ENCODE measurements at regions not wholly inside any gene's neighbourhood (a gene's known extent, or its start where the extent isn't known, plus 50 kb on each side); places are given as distances from the start of the nearest gene placed in this dataset.

- dilution Hi-C loops (cut with MboI; ENCODE audit: extremely low pct_ligation_motif_present, low sequenced_read_pairs): no loop called here
- Histone ChIP-seq H3K27ac (ENCODE audit: control insufficient read depth, insufficient read depth, low read length) (no peak overlapping the region), H3K9me3 (ENCODE audit: control insufficient read depth, low read depth, low read length) (no peaks in the 10 kb centered on the region), H3K27me3 (ENCODE audit: control insufficient read depth, extremely low read depth, insufficient read depth, low read length) (no peaks in the 10 kb centered on the region), H3K4me2 (ENCODE audit: control insufficient read depth, extremely low read depth, insufficient read depth, low read depth, low read length) (no peak overlapping the region), H2AFZ (ENCODE audit: control insufficient read depth, low read length) (no peak overlapping the region), H3K79me2 (ENCODE audit: control insufficient read depth, insufficient read depth, low read length) (no peaks in the 10 kb centered on the region), H3K9ac (ENCODE audit: control insufficient read depth, extremely low read depth, insufficient read depth, low read length) (no peak overlapping the region), H3K36me3 (ENCODE audit: control insufficient read depth in 2 of 2, extremely low read depth in 1 of 2, insufficient read depth in 2 of 2, low read length in 2 of 2) (no peaks in the 10 kb centered on the region), H3K4me3 (ENCODE audit: control insufficient read depth in 2 of 3, extremely low read depth in 1 of 3, insufficient read depth in 2 of 3, low read depth in 1 of 3, low read length in 3 of 3) (no peak overlapping the region), H4K20me1 (ENCODE audit: control insufficient read depth, extremely low read depth, insufficient read depth, low read length) (no peaks in the 10 kb centered on the region), H3K4me1 (ENCODE audit: control insufficient read depth, extremely low read depth, insufficient read depth, low read length) (no peaks in the 10 kb centered on the region), H3K9me1 (ENCODE audit: control insufficient read depth, extremely low read depth, insufficient read depth, low read length) (no peaks in the 10 kb centered on the region)
- FAIRE-seq: no peak
- TF ChIP-seq CTCF (optimal IDR thresholded peaks at IDR 0.05 in 1 of 3, IDR thresholded peaks at IDR 0.05 in 1 of 3, conservative IDR thresholded peaks at IDR 0.05 in 1 of 3; ENCODE audit: extremely low read depth in 1 of 3, insufficient read depth in 2 of 3, low read length in 3 of 3): no peak
- no peak for TF ChIP-seq EZH2 (IDR thresholded peaks at IDR 0.05; ENCODE audit: low read length)
- DNase-seq (ENCODE audit: low read depth, low spot score): no peak
Observed at GRCh38 chr11:23577296-23577695, 717.0 kb upstream of the CCDC179 start.

GRCh38 chr11:23585416-23586104 lies 725.3 kb upstream of the CCDC179 start:
- DNase-seq (ENCODE audit: low read depth, low spot score): no peak
- no peaks in the 10 kb centered on the region for H3K79me2 ChIP-seq (ENCODE audit: control insufficient read depth, insufficient read depth, low read length)
- H2AFZ ChIP-seq (ENCODE audit: control insufficient read depth, low read length): no peak overlapping the region
- H3K9me1 ChIP-seq (ENCODE audit: control insufficient read depth, extremely low read depth, insufficient read depth, low read length): no peaks in the 10 kb centered on the region
- H3K9ac ChIP-seq (ENCODE audit: control insufficient read depth, extremely low read depth, insufficient read depth, low read length): no peak overlapping the region
- H3K36me3 ChIP-seq (ENCODE audit: control insufficient read depth in 2 of 2, extremely low read depth in 1 of 2, insufficient read depth in 2 of 2, low read length in 2 of 2): no peaks in the 10 kb centered on the region
- H3K27me3 ChIP-seq (ENCODE audit: control insufficient read depth, extremely low read depth, insufficient read depth, low read length): no peaks in the 10 kb centered on the region
- H3K4me2 ChIP-seq (ENCODE audit: control insufficient read depth, extremely low read depth, insufficient read depth, low read depth, low read length): no peak overlapping the region
- dilution Hi-C loops (cut with MboI; ENCODE audit: extremely low pct_ligation_motif_present, low sequenced_read_pairs): no loop called here
- no peak for TF ChIP-seq CTCF (optimal IDR thresholded peaks at IDR 0.05 in 1 of 3, IDR thresholded peaks at IDR 0.05 in 1 of 3, conservative IDR thresholded peaks at IDR 0.05 in 1 of 3; ENCODE audit: extremely low read depth in 1 of 3, insufficient read depth in 2 of 3, low read length in 3 of 3)
- TF ChIP-seq EZH2 (IDR thresholded peaks at IDR 0.05; ENCODE audit: low read length): no peak
- H4K20me1 ChIP-seq (ENCODE audit: control insufficient read depth, extremely low read depth, insufficient read depth, low read length): no peaks in the 10 kb centered on the region
- H3K4me3 ChIP-seq (ENCODE audit: control insufficient read depth in 2 of 3, extremely low read depth in 1 of 3, insufficient read depth in 2 of 3, low read depth in 1 of 3, low read length in 3 of 3): no peak overlapping the region
- no peak overlapping the region for H3K27ac ChIP-seq (ENCODE audit: control insufficient read depth, insufficient read depth, low read length)
- no peaks in the 10 kb centered on the region for H3K9me3 ChIP-seq (ENCODE audit: control insufficient read depth, low read depth, low read length)
- FAIRE-seq: no peak
- no peaks in the 10 kb centered on the region for H3K4me1 ChIP-seq (ENCODE audit: control insufficient read depth, extremely low read depth, insufficient read depth, low read length)
